A673 (cell line): ENCODE measurements at regions not wholly inside any gene's neighbourhood (a gene's known extent, or its start where the extent isn't known, plus 50 kb on each side); places are given as distances from the start of the nearest gene placed in this dataset.

Experiments used
- BruUV-seq: library from RNA; stranded (reverse); fragments of 400-500 nt; replicated peaks from 2 replicates; lab custom pipeline; 2021; lab: Mats Ljungman, UMichigan
- CTCF ChIA-PET: fragments of 300-600 bp; sonication (Branson Sonifier 250); formaldehyde crosslinking; loops from one replicate; lab custom pipeline; 2022; ENCODE audit warnings: antibody characterized with exemption; lab: Charles Lee
- POLR2A ChIA-PET: fragments of 300-600 bp; sonication (Branson Sonifier 250); formaldehyde crosslinking; loops from one replicate; lab custom pipeline; 2022; ENCODE audit warnings: antibody characterized with exemption; ENCODE audit not compliant: low non-redundant PET; lab: Charles Lee
- DNase-seq: peaks from one replicate; pipeline ENCODE4 v3.0.0-alpha.2; 2015; ENCODE audit warnings: low spot score
- H3K27ac ChIP-seq: fragments of 200-600 bp; sonication (generic); 2 replicates; pipeline ENCODE4 v1.5.1; 2016; ENCODE audit warnings: mixed run types, low read depth, mild to moderate bottlenecking, mixed read lengths, antibody characterized with exemption, low read length; ENCODE audit not compliant: poor library complexity, severe bottlenecking
- H3K27me3 ChIP-seq: fragments of 200-600 bp; sonication (generic); replicated peaks from 2 replicates; pipeline ENCODE4 v1.6.1; 2017; ENCODE audit warnings: mixed run types, low read depth, mild to moderate bottlenecking, mixed read lengths, antibody characterized with exemption, low read length; ENCODE audit not compliant: insufficient read depth, poor library complexity
- H3K36me3 ChIP-seq: fragments of 200-600 bp; sonication (generic); 2 replicates; pipeline ENCODE4 v1.6.1; 2016; ENCODE audit warnings: mixed run types, mild to moderate bottlenecking, mixed read lengths, antibody characterized with exemption, low read length; ENCODE audit not compliant: insufficient read depth, poor library complexity, severe bottlenecking
- H3K4me1 ChIP-seq: fragments of 200-600 bp; sonication (generic); 2 replicates; pipeline ENCODE4 v1.6.1; 2017; ENCODE audit warnings: mixed run types, mild to moderate bottlenecking, mixed read lengths, antibody characterized with exemption, low read length; ENCODE audit not compliant: insufficient read depth, poor library complexity, severe bottlenecking
- H3K4me3 ChIP-seq: fragments of 200-600 bp; sonication (generic); 2 replicates; pipeline ENCODE4 v1.5.1; 2016; ENCODE audit warnings: low read depth, mixed run types, mild to moderate bottlenecking, mixed read lengths, low read length; ENCODE audit not compliant: poor library complexity, severe bottlenecking
- H3K9me3 ChIP-seq: fragments of 200-600 bp; sonication (generic); 2 replicates; pipeline ENCODE4 v1.6.1; 2016; ENCODE audit warnings: mixed run types, low read depth, mild to moderate bottlenecking, mixed read lengths, antibody characterized with exemption, low read length; ENCODE audit not compliant: poor library complexity, severe bottlenecking
- EZH2 ChIP-seq: fragments of 200-600 bp; sonication (generic); IDR thresholded peaks from 2 replicates; pipeline ENCODE4 v1.6.1; 2017; ENCODE audit warnings: borderline replicate concordance, low read depth, mild to moderate bottlenecking, mixed read lengths, antibody characterized with exemption, low read length; ENCODE audit not compliant: poor library complexity, severe bottlenecking
- intact Hi-C: fragments of 100-400 bp; cut with micrococcal nuclease; formaldehyde crosslinking; loops from one replicate; pipeline ENCODE4 v1.10.0; 2022; ENCODE audit not compliant: unreplicated experiment
- TF ChIP-seq, protein P1 (sequence below): fragments of 300-800, 200-600 bp; sonication (generic); conservative IDR thresholded peaks from 2 replicates; pipeline ENCODE4 v1.5.1; 2017; ENCODE audit warnings: low read depth, mild to moderate bottlenecking, antibody characterized with exemption, low read length, moderate library complexity, mixed read lengths

DNA sequence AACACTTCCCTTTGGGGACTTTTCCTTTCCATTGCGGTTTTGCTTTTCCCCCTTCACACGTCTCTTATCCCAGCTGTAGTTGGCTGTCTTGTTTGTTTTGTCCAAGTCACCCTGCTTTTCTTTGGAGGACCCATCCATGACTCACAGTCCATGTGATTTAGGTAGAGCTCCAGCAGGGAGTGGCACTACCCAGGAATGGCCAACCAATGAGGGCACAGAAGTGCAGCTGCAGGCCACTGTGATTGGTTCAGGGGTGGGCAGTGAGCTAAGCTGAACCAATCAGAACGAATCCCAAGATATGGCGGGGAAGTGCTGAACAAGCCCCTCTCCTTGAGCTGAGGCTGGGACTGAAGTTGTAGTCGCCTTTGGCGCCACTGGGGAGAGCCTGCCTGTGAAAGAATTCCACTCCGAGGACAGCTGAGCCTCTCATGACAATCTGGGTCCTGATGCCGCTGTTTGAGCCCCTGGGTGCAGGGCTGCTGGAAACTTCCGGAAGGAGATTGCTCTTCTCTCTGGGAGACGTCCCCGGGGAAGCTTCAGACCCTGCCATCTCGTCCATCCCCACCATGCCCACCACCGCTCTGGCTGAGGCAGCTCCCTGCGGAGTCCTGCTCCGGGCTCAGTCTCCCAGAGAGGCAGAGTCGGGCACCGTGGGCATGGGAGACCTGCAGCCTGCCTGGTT, 62.9 kb upstream of the URI1 start:
- POLR2A ChIA-PET, result interaction anchor here (0.6 to 0.7 kb wide), 2 partner anchors 244 to 608 kb away, joined by 3 to 4 read pairs; no protein-coding TSS in a partner anchor
- BruUV-seq, result no TSS peak
- CTCF ChIA-PET, result no interaction called here
- Histone ChIP-seq H3K9me3 (no peaks in the 10 kb centered on the region), H3K27ac (no peak overlapping the region), H3K27me3 (no peaks in the 10 kb centered on the region), H3K36me3 (no peaks in the 10 kb centered on the region), H3K4me1 (peaks cover 4% of the 10 kb centered on the region), H3K4me3 (peak overlapping the region; percentile 21)
- DNase-seq, result peak; percentile 89
- TF ChIP-seq, protein P1, sequence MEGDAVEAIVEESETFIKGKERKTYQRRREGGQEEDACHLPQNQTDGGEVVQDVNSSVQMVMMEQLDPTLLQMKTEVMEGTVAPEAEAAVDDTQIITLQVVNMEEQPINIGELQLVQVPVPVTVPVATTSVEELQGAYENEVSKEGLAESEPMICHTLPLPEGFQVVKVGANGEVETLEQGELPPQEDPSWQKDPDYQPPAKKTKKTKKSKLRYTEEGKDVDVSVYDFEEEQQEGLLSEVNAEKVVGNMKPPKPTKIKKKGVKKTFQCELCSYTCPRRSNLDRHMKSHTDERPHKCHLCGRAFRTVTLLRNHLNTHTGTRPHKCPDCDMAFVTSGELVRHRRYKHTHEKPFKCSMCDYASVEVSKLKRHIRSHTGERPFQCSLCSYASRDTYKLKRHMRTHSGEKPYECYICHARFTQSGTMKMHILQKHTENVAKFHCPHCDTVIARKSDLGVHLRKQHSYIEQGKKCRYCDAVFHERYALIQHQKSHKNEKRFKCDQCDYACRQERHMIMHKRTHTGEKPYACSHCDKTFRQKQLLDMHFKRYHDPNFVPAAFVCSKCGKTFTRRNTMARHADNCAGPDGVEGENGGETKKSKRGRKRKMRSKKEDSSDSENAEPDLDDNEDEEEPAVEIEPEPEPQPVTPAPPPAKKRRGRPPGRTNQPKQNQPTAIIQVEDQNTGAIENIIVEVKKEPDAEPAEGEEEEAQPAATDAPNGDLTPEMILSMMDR, result no peak
- TF ChIP-seq EZH2, result no peak
- intact Hi-C loops, result loop anchor here (10.0 kb wide), 1 partner anchor 776 kb away; no protein-coding TSS in a partner anchor

GRCh38 chr19:29879655-29879974, 62.4 kb upstream of the URI1 start:
- H3K27ac ChIP-seq, result no peak overlapping the region
- H3K4me1 ChIP-seq, result peaks cover 4% of the 10 kb centered on the region
- BruUV-seq, result no TSS peak
- intact Hi-C loops, result loop anchor here (10.0 kb wide), 1 partner anchor 775 kb away; no protein-coding TSS in a partner anchor
- H3K4me3 ChIP-seq, result peak overlapping the region; percentile 21
- H3K36me3 ChIP-seq, result no peaks in the 10 kb centered on the region
- CTCF ChIA-PET, result no interaction called here
- no peaks in the 10 kb centered on the region for H3K27me3 ChIP-seq
- POLR2A ChIA-PET, result no interaction called here
- TF ChIP-seq, protein P1, result no peak
- TF ChIP-seq EZH2, result no peak
- no peaks in the 10 kb centered on the region for H3K9me3 ChIP-seq
- peak; percentile 30 for DNase-seq

DNA sequence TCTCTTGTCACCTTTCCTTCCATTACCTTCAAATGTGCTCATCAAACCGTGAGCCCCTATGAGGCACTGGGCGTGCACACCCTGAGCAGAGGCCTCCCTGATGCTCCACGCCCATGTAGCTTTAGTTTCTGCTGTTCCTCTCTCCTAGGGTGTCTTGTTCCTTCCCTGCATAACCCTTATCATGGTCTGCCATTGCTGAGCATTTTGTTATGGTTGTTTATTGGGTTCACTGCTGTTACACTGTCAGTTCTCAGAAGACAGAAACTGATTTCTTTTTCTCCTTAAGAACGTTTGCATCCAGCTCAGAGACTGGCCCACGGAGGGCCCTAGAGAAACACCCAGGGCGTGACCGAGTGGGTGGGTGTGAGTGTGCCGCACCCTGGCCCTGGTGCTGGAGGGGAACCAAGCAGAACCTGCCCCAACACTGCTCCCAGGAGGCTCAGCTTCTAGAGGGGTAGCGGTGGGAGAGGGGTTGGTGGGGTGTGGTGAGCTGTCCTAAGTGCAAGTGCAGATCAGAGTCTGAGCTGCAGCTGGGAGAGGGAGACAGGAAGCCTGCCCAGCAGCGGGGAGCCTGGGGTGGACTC, 61.4 kb upstream of the URI1 start:
- ChIA-PET POLR2A (no interaction called here), CTCF (no interaction called here)
- Histone ChIP-seq H3K4me3 (no peak overlapping the region), H3K4me1 (peaks cover 4% of the 10 kb centered on the region), H3K27ac (no peak overlapping the region), H3K36me3 (no peaks in the 10 kb centered on the region), H3K9me3 (no peaks in the 10 kb centered on the region), H3K27me3 (no peaks in the 10 kb centered on the region)
- no TSS peak for BruUV-seq
- DNase-seq, result no peak
- no peak for TF ChIP-seq EZH2
- TF ChIP-seq, protein P1, result no peak
- intact Hi-C loops, result no loop called here
